B cell (primary cell): ENCODE measurements at regions not wholly inside any gene's neighbourhood (a gene's known extent, or its start where the extent isn't known, plus 50 kb on each side); places are given as distances from the start of the nearest gene placed in this dataset.
"Not testable (repeated sequence)": the region's sequence is repeated elsewhere in the genome, so short reads cannot be mapped to it uniquely, and the experiment has no call there.

Source experiments
- ATAC-seq: fragments of 200-7000 bp; cut with Tn5 transposase; one replicate; pipeline ENCODE4 v1.10.0; 2021; ENCODE audit warnings: low read depth, mild to moderate bottlenecking, moderate number of reproducible peaks, moderate library complexity
- CTCF ChIA-PET: fragments of 350-600 bp; sonication (Branson Sonifier 250); formaldehyde crosslinking; loops from one replicate; lab custom pipeline; 2021; ENCODE audit warnings: antibody characterized with exemption, inconsistent platforms; lab: Charles Lee
- POLR2A ChIA-PET: fragments of 350-600 bp; sonication (Branson Sonifier 250); formaldehyde crosslinking; loops from one replicate; lab custom pipeline; 2021; ENCODE audit warnings: antibody characterized with exemption; lab: Charles Lee
- DNase-seq: peaks from one replicate; pipeline ENCODE4 v3.0.0; 2013
- H2AFZ ChIP-seq: 2 replicates; pipeline ENCODE4 v1.6.1; 2012; ENCODE audit warnings: mild to moderate bottlenecking, low read depth, low read length; ENCODE audit not compliant: insufficient read depth, poor library complexity, severe bottlenecking
- H3K27ac ChIP-seq, 2 donors: 1 replicate in 1 of 2; 2 replicates in 1 of 2; pipeline ENCODE4 v1.5.1; 2012 to 2013; ENCODE audit warnings: low read length in 2 of 2, mild to moderate bottlenecking in 2 of 2, moderate library complexity in 1 of 2
- H3K27me3 ChIP-seq, 4 experiments: fragments of 200-600 bp in 1 of 4; sonication (generic) in 1 of 4; replicated peaks in 1 of 4; 1 replicate in 2 of 4; 2 replicates in 2 of 4; pipeline versions ENCODE4 v1.6.1 to v1.7.0; 2013 to 2016; ENCODE audit warnings: low read length in 3 of 4, mild to moderate bottlenecking in 2 of 4, mixed read lengths in 1 of 4, moderate library complexity in 1 of 4; ENCODE audit not compliant: insufficient read depth in 4 of 4, control insufficient read depth in 3 of 4; ENCODE audit errors: control extremely low read depth in 1 of 4
- H3K36me3 ChIP-seq, 2 experiments: replicated peaks in 1 of 2; 1 replicate in 1 of 2; 2 replicates in 1 of 2; pipeline versions ENCODE4 v1.6.1 to v1.7.1; 2013; ENCODE audit warnings: low read length in 1 of 2; ENCODE audit not compliant: insufficient read depth in 2 of 2, control insufficient read depth in 1 of 2; ENCODE audit errors: control extremely low read depth in 1 of 2, extremely low read depth in 1 of 2
- H3K4me1 ChIP-seq, 2 donors: fragments of 200-600 bp in 1 of 2; sonication (generic) in 1 of 2; 1 replicate in 1 of 2; 2 replicates in 1 of 2; pipeline versions ENCODE4 v1.5.1 to v1.6.1; 2013 to 2017; ENCODE audit warnings: low read length in 2 of 2; ENCODE audit not compliant: control insufficient read depth in 2 of 2, insufficient read depth in 2 of 2
- H3K4me2 ChIP-seq: replicated peaks from 2 replicates; pipeline ENCODE3; 2012; ENCODE audit warnings: mild to moderate bottlenecking, low read depth, low read length; ENCODE audit not compliant: poor library complexity, severe bottlenecking
- H3K4me3 ChIP-seq, 5 experiments: fragments of 200-600 bp in 1 of 5; sonication (generic) in 1 of 5; 1 replicate in 3 of 5; 2 replicates in 2 of 5; pipeline versions ENCODE4 v1.5.1 to v1.7.0; 2011 to 2016; ENCODE audit warnings: low read length in 4 of 5, mild to moderate bottlenecking in 4 of 5, low read depth in 2 of 5, control low read depth in 1 of 5, moderate library complexity in 1 of 5; ENCODE audit not compliant: insufficient read depth in 1 of 5; ENCODE audit errors: control extremely low read depth in 1 of 5, extremely low read depth in 1 of 5
- H3K79me2 ChIP-seq: fragments of 200-600 bp; sonication (generic); one replicate; pipeline ENCODE4 v1.6.0; 2016; ENCODE audit warnings: low read length; ENCODE audit not compliant: control insufficient read depth, insufficient read depth
- H3K9ac ChIP-seq: fragments of 200-600 bp; sonication (generic); 2 replicates; pipeline ENCODE4 v1.6.1; 2017; ENCODE audit warnings: mild to moderate bottlenecking, low read length, moderate library complexity
- H3K9me3 ChIP-seq, 3 donors: one replicate each; pipeline versions ENCODE4 v1.6.1 to v1.7.1; 2013; ENCODE audit warnings: low read length in 2 of 3; ENCODE audit not compliant: control insufficient read depth in 2 of 3, insufficient read depth in 1 of 3; ENCODE audit errors: control extremely low read depth in 1 of 3
- H4K20me1 ChIP-seq: 2 replicates; pipeline ENCODE4 v1.6.0; 2012; ENCODE audit warnings: mild to moderate bottlenecking, low read length; ENCODE audit not compliant: insufficient read depth, control insufficient read depth, poor library complexity, severe bottlenecking
- H3K27ac Mint-ChIP-seq: one replicate; pipeline ENCODE4 v1.8.0; 2021; ENCODE audit warnings: mixed read lengths
- H3K27me3 Mint-ChIP-seq: one replicate; pipeline ENCODE4 v1.8.0; 2021; ENCODE audit warnings: mixed read lengths
- H3K4me1 Mint-ChIP-seq: one replicate; pipeline ENCODE4 v1.8.0; 2021; ENCODE audit warnings: mixed read lengths
- H3K4me3 Mint-ChIP-seq: one replicate; pipeline ENCODE4 v1.8.0; 2021; ENCODE audit warnings: mixed read lengths
- H3K9me3 Mint-ChIP-seq: one replicate; pipeline ENCODE4 v1.8.0; 2022; ENCODE audit warnings: mixed read lengths; ENCODE audit not compliant: insufficient read depth
- CTCF ChIP-seq: fragments of 200-600 bp; IDR thresholded peaks from one replicate; pipeline ENCODE4 v1.8.0; 2022; ENCODE audit warnings: antibody characterized with exemption, mild to moderate bottlenecking
- EZH2 ChIP-seq: IDR thresholded peaks from 2 replicates; pipeline ENCODE4 v1.6.1; 2012; ENCODE audit warnings: borderline replicate concordance, low read depth, mild to moderate bottlenecking, moderate library complexity, low read length; ENCODE audit not compliant: insufficient read depth, poor library complexity, severe bottlenecking
- WGBS: methylation state at CpG from one replicate; pipeline ENCODE4 v1.1.5; 2013; ENCODE audit warnings: missing lambda C conversion rate; ENCODE audit not compliant: insufficient coverage; 5-methylcytosine and 5-hydroxymethylcytosine counted together
- intact Hi-C: fragments of 100-400 bp; cut with micrococcal nuclease; formaldehyde crosslinking; loops from one replicate; pipeline ENCODE4 v1.10.0; 2022

GRCh38 chr2:235106874-235107639 is 155.2 kb downstream of the SH3BP4 start:
- 64% methylated on average over 10 of the region's 10 CpGs for WGBS
- Histone ChIP-seq H3K36me3 (no peaks in the 10 kb centered on the region), H3K27me3 (peaks cover 0 to 4% (median 0%) of the 10 kb centered on the region in 4 experiments), H3K27ac (no peak overlapping the region), H3K79me2 (no peaks in the 10 kb centered on the region), H3K4me1 (no peaks in the 10 kb centered on the region), H3K4me2 (no peak overlapping the region), H2AFZ (no peak overlapping the region), H4K20me1 (no peaks in the 10 kb centered on the region), H3K4me3 (no peak overlapping the region), H3K9ac (no peak overlapping the region), H3K9me3 (peaks cover 0 to 3% (median 0%) of the 10 kb centered on the region in 3 donors)
- Mint-ChIP-seq H3K4me3 (no peak overlapping the region), H3K27ac (no peak overlapping the region), H3K4me1 (no peaks in the 10 kb centered on the region), H3K9me3 (no peaks in the 10 kb centered on the region), H3K27me3 (peaks cover 4% of the 10 kb centered on the region)
- no peak for TF ChIP-seq EZH2
- peak; percentile 46 for TF ChIP-seq CTCF
- ATAC-seq, result no peak
- POLR2A ChIA-PET, result no interaction called here
- intact Hi-C loops, result loop anchor here (1.0 kb wide), 1 partner anchor 557 kb away; no protein-coding TSS in a partner anchor
- CTCF ChIA-PET, result interaction anchor here (0.6 to 3.3 kb wide), 16 partner anchors 9 to 1974 kb away, joined by 3 to 21 read pairs (median 4); no protein-coding TSS in a partner anchor
- DNase-seq, result peak; percentile 53

- H4K20me1 ChIP-seq, result no peaks in the 10 kb centered on the region
- H3K9me3 ChIP-seq, result peaks cover 0 to 3% (median 0%) of the 10 kb centered on the region in 3 donors
- intact Hi-C loops, result loop anchor here (1.0 kb wide), 1 partner anchor 557 kb away; no protein-coding TSS in a partner anchor
- no peak overlapping the region for H3K4me3 ChIP-seq
- CTCF ChIA-PET, result interaction anchor here (0.6 to 3.3 kb wide), 15 partner anchors 8 to 1975 kb away, joined by 3 to 21 read pairs (median 4); no protein-coding TSS in a partner anchor
- ATAC-seq, result no peak
- no peak overlapping the region for H3K4me2 ChIP-seq
- no peak overlapping the region for H3K9ac ChIP-seq
- no peak for DNase-seq
- no peak overlapping the region for H2AFZ ChIP-seq
- no peak for TF ChIP-seq EZH2
- TF ChIP-seq CTCF, result no peak
- Mint-ChIP-seq H3K4me3 (no peak overlapping the region), H3K27ac (no peak overlapping the region), H3K4me1 (no peaks in the 10 kb centered on the region), H3K27me3 (peaks cover 4% of the 10 kb centered on the region), H3K9me3 (no peaks in the 10 kb centered on the region)
- no peaks in the 10 kb centered on the region for H3K4me1 ChIP-seq
- H3K27me3 ChIP-seq, result peaks cover 0 to 4% (median 0%) of the 10 kb centered on the region in 4 experiments
- no peak overlapping the region for H3K27ac ChIP-seq
- POLR2A ChIA-PET, result no interaction called here
- H3K79me2 ChIP-seq, result no peaks in the 10 kb centered on the region
- no peaks in the 10 kb centered on the region for H3K36me3 ChIP-seq
- 80% methylated on average over 1 of the region's 3 CpGs for WGBS
These were observed 155.8 kb downstream of the SH3BP4 start for GRCh38 chr2:235107640-235107951.

GRCh38 chr2:235109561-235109960 is 157.7 kb downstream of the SH3BP4 start:
- H2AFZ ChIP-seq, H3K4me3 ChIP-seq, H4K20me1 ChIP-seq, H3K9me3 ChIP-seq, H3K4me1 ChIP-seq, DNase-seq, H3K36me3 ChIP-seq, H3K4me2 ChIP-seq, intact Hi-C loops, H3K9ac ChIP-seq, ATAC-seq, POLR2A ChIA-PET, H3K79me2 ChIP-seq, H3K27ac Mint-ChIP-seq, H3K4me3 Mint-ChIP-seq, H3K4me1 Mint-ChIP-seq, H3K27me3 Mint-ChIP-seq, H3K9me3 Mint-ChIP-seq, H3K27ac ChIP-seq, H3K27me3 ChIP-seq: not testable (repeated sequence)
- CTCF ChIA-PET, result interaction anchor here (0.6 to 3.1 kb wide), 3 partner anchors 507 to 565 kb away, joined by 3 to 17 read pairs (median 6); no protein-coding TSS in a partner anchor
- WGBS, result 100% methylated on average over 4 of the region's 7 CpGs
